Panc1 (cell line): ENCODE measurements at regions not wholly inside any gene's neighbourhood (a gene's known extent, or its start where the extent isn't known, plus 50 kb on each side); places are given as distances from the start of the nearest gene placed in this dataset.

Source experiments
- ATAC-seq: fragments of 200-7000 bp; cut with Tn5 transposase; 2 replicates; pipeline ENCODE4 v1.9.1; 2020; ENCODE audit warnings: mild to moderate bottlenecking, moderate library complexity
- BruUV-seq: library from RNA; stranded (reverse); fragments of 400-500 nt; replicated peaks from 2 replicates; lab custom pipeline; 2021; lab: Mats Ljungman, UMichigan
- CTCF ChIA-PET: fragments of 300-600 bp; sonication (Branson Sonifier 250); formaldehyde crosslinking; loops from one replicate; lab custom pipeline; 2022; ENCODE audit warnings: antibody characterized with exemption; lab: Charles Lee
- POLR2A ChIA-PET: fragments of 300-600 bp; sonication (Branson Sonifier 250); formaldehyde crosslinking; loops from one replicate; lab custom pipeline; 2022; ENCODE audit warnings: antibody characterized with exemption; lab: Charles Lee
- DNase-seq: peaks from one replicate; pipeline ENCODE4 v3.0.0-alpha.2; 2010; ENCODE audit warnings: low read depth, low spot score
- H3K27ac ChIP-seq: 2 replicates; pipeline ENCODE4 v1.5.1; 2011; ENCODE audit warnings: mild to moderate bottlenecking, low read length, inconsistent platforms
- H3K27me3 ChIP-seq: fragments of 200-500 bp; sonication (Bioruptor generic); 2 replicates; pipeline ENCODE4 v1.6.0; 2014; ENCODE audit warnings: low read length, inconsistent platforms; ENCODE audit not compliant: control insufficient read depth, insufficient read depth
- H3K36me3 ChIP-seq: fragments of 200-500 bp; sonication (Bioruptor generic); 2 replicates; pipeline ENCODE4 v1.5.1; 2014; ENCODE audit warnings: inconsistent platforms, mild to moderate bottlenecking, low read length, moderate library complexity; ENCODE audit not compliant: control insufficient read depth, insufficient read depth
- H3K4me1 ChIP-seq: 2 replicates; pipeline ENCODE4 v1.5.1; 2011; ENCODE audit warnings: inconsistent platforms, mild to moderate bottlenecking, low read length, moderate library complexity; ENCODE audit not compliant: control insufficient read depth, insufficient read depth
- H3K4me3 ChIP-seq, 2 experiments: 2 replicates each; pipeline ENCODE4 v1.5.1; 2011 to 2012; ENCODE audit warnings: low read depth in 2 of 2, low read length in 2 of 2, mild to moderate bottlenecking in 2 of 2, inconsistent platforms in 1 of 2, moderate library complexity in 1 of 2
- H3K9me3 ChIP-seq: fragments of 200-500 bp; sonication (Bioruptor generic); 2 replicates; pipeline ENCODE4 v1.5.1; 2014; ENCODE audit warnings: low read depth, mild to moderate bottlenecking, inconsistent platforms, low read length, moderate library complexity; ENCODE audit not compliant: control insufficient read depth, insufficient read depth
- POLR2AphosphoS5 ChIP-seq: IDR thresholded peaks from 2 replicates; pipeline ENCODE4 v1.6.1; 2012; ENCODE audit warnings: mild to moderate bottlenecking, low read depth, low read length, moderate library complexity
- REST ChIP-seq, 2 experiments: IDR thresholded peaks; 2 replicates each; pipeline ENCODE4 v1.6.1; 2011 to 2012; ENCODE audit warnings: low read depth in 2 of 2, control low read depth in 1 of 2, low read length in 1 of 2, mild to moderate bottlenecking in 1 of 2, moderate library complexity in 1 of 2; ENCODE audit not compliant: insufficient read depth in 1 of 2
- SIN3A ChIP-seq: IDR thresholded peaks from 2 replicates; pipeline ENCODE4 v1.6.1; 2012; ENCODE audit warnings: low read depth, mild to moderate bottlenecking, low read length, moderate library complexity, borderline replicate concordance; ENCODE audit not compliant: insufficient read depth
- TCF7L2 ChIP-seq: IDR thresholded peaks from 2 replicates; pipeline ENCODE4 v1.6.1; 2011; ENCODE audit warnings: mild to moderate bottlenecking, low read depth, low read length, inconsistent platforms
- in situ Hi-C: cut with HindIII; loops from 2 replicates; pipeline ENCODE4 v1.10.0; 2016; ENCODE audit warnings: low sequenced_read_pairs, low pct_unique_long_range_greater_than_20kb
- intact Hi-C: fragments of 100-400 bp; cut with micrococcal nuclease; formaldehyde crosslinking; loops from one replicate; pipeline ENCODE4 v1.10.0; 2022; ENCODE audit not compliant: unreplicated experiment
- TF ChIP-seq, protein P1 (sequence below): fragments of 450-650 bp; IDR thresholded peaks from 2 replicates; pipeline ENCODE4 v1.5.1; 2017; ENCODE audit warnings: mild to moderate bottlenecking

- in situ Hi-C loops, result no loop called here
- H3K4me3 ChIP-seq, result no peak overlapping the region
- no peaks in the 10 kb centered on the region for H3K4me1 ChIP-seq
- BruUV-seq, result no TSS peak
- H3K27ac ChIP-seq, result no peak overlapping the region
- no peaks in the 10 kb centered on the region for H3K9me3 ChIP-seq
- ChIA-PET CTCF (no interaction called here), POLR2A (no interaction called here)
- intact Hi-C loops, result no loop called here
- H3K27me3 ChIP-seq, result no peaks in the 10 kb centered on the region
- ATAC-seq, result no peak
- DNase-seq, result no peak
- H3K36me3 ChIP-seq, result no peaks in the 10 kb centered on the region
- TF ChIP-seq POLR2AphosphoS5, result no peak
- no peak for TF ChIP-seq SIN3A
- no peak for TF ChIP-seq REST (IDR thresholded peaks at IDR 0.05; ENCODE audit: insufficient read depth in 1 of 2, low read depth in 2 of 2, low read length in 1 of 2)
- TF ChIP-seq, protein P1, sequence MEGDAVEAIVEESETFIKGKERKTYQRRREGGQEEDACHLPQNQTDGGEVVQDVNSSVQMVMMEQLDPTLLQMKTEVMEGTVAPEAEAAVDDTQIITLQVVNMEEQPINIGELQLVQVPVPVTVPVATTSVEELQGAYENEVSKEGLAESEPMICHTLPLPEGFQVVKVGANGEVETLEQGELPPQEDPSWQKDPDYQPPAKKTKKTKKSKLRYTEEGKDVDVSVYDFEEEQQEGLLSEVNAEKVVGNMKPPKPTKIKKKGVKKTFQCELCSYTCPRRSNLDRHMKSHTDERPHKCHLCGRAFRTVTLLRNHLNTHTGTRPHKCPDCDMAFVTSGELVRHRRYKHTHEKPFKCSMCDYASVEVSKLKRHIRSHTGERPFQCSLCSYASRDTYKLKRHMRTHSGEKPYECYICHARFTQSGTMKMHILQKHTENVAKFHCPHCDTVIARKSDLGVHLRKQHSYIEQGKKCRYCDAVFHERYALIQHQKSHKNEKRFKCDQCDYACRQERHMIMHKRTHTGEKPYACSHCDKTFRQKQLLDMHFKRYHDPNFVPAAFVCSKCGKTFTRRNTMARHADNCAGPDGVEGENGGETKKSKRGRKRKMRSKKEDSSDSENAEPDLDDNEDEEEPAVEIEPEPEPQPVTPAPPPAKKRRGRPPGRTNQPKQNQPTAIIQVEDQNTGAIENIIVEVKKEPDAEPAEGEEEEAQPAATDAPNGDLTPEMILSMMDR, result no peak
- TF ChIP-seq TCF7L2, result no peak
Observed at GRCh38 chr4:180528003-180528402, 1715.2 kb upstream of the TENM3 start.

DNA sequence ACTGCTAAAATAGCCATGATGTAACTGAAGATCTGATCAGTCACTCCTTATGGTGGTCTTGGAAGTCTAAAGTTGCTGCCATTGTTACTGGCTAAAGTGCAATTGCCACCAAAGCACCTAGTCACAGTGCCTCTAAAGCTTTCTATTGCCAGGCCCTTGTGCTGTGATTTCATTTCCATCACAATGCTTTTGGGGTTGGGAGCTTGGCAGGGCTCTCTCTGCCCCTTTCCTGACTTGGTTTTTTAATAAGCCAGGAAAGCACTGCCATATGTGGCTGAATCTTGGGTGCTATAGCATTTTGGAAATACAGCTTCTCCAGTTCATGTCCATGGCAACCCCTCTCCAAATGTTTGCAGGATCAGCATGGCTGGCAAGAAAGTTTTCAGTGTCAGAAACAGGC, 1712.4 kb upstream of the TENM3 start:
- ChIA-PET CTCF (no interaction called here), POLR2A (no interaction called here)
- Histone ChIP-seq H3K36me3 (no peaks in the 10 kb centered on the region), H3K27ac (no peak overlapping the region), H3K4me3 (no peak overlapping the region), H3K27me3 (no peaks in the 10 kb centered on the region), H3K9me3 (no peaks in the 10 kb centered on the region), H3K4me1 (no peaks in the 10 kb centered on the region)
- ATAC-seq, result no peak
- intact Hi-C loops, result no loop called here
- TF ChIP-seq TCF7L2, result no peak
- TF ChIP-seq POLR2AphosphoS5, result no peak
- TF ChIP-seq REST (IDR thresholded peaks at IDR 0.05; ENCODE audit: insufficient read depth in 1 of 2, low read depth in 2 of 2, low read length in 1 of 2), result no peak
- TF ChIP-seq SIN3A, result no peak
- in situ Hi-C loops, result no loop called here
- BruUV-seq, result no TSS peak
- no peak for DNase-seq
